Stimulated activated CD8-positive, alpha-beta memory T cell treated with anti-CD3 and anti-CD28 coated beads, Interleukin-15, amount 100 ng/mL, for 4 hours (primary cell): ENCODE measurements at regions not wholly inside any gene's neighbourhood (a gene's known extent, or its start where the extent isn't known, plus 50 kb on each side); places are given as distances from the start of the nearest gene placed in this dataset.

ENCODE experiments used
- DNase-seq, 2 donors: peaks; one replicate each; pipeline ENCODE4 v3.0.0-alpha.2; 2020; ENCODE audit warnings: low read depth in 2 of 2

- DNase-seq, result no peak
Observed at GRCh38 chr14:104514156-104514848, 65.3 kb upstream of the C14orf180 start.

DNA sequence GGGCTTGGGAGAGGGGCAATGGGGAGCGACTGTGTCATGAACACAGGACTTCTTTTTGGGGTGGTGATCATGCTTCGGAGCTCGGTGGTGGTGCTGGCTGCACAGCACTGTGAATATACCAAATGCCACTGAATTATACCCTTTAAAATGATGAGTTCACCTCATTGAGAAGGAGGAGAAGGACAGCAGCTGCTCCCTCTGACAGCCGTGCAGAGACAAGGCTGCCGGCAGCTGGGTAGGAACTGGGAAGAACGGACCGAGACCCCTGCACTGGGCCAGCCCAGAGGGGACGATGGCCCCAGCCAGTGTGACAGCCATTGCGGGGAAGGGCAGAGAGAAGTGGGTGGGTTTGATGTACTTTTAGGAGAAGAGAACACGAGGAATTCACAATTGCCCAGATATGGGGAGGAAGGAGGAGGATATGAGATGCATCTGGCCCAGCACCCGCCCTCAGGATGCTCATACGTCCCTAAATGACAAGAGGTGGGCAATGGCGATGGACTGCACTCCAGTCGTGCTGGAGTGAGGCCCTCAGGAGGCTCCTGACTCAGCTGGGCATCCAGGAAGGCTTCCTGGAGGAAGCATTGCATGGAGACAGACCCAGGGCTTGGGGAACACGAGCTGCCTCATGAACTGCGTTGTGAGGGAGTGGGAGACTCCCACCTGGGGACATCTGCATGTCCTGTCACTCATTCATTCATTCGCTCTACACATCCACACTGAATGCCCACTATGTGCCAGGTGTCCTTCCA lies 64.3 kb upstream of the C14orf180 start:
- no peak for DNase-seq

GRCh38 chr14:104515811-104516780 lies 63.5 kb upstream of the C14orf180 start:
- no peak for DNase-seq

DNA sequence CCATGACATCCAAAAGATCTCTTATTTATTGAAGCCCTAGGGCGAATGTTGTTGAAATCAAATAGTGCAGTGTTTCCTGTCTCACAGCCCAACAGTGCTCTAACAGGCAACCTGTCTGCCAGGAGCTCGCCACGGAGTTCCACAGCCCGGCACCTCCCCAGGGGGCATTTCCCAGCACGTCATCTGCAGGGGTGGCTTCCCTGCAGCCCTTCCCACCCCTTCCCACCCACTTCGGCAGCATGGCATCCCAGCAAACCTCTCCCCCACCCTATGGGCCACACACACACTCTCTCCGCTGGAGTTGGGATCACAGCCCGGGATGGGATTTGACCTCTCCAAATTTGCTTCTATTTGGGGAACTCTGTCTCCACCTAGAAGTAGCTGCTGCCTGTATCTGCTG lies 62.7 kb upstream of the C14orf180 start:
- no peak for DNase-seq

- no peak for DNase-seq
Observed at GRCh38 chr14:104517426-104517825, 62.1 kb upstream of the C14orf180 start.

- DNase-seq, result no peak
Observed at GRCh38 chr14:104517867-104518266, 61.7 kb upstream of the C14orf180 start.

DNA sequence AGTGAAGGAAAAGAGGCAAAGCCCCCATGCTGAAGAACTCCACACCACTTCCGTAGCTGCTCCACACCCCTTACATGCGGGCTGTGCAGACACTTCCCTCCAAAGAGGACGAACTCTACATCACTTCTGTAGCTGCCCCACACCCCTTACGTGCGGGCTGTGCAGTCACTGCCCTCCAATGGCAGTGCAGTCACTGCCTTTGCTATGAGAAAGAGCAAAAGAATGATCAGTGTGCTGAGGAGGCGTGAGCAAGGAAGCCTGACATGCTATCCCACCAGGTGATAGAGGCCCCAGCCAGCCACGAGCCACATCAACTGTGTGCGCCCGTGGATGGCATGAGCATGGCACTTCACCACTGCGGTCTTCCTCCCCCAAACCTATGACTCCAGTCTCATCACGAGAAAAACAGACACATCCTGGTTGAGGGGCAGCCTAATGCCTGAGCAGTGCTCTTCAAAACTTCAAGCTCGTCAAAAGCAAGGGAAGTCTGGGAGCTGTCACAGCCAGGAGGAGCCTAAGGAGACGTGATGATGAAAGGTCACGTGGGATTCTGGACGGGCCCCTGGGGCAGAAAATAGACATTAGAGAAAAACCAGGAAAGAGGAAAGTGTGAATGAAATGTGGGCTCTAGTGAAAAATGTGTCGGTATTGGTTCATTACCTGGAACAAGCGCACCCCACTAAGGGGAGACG lies 60.8 kb upstream of the C14orf180 start:
- no peak for DNase-seq

GRCh38 chr14:104519721-104520120 lies 59.8 kb upstream of the C14orf180 start:
- no peak for DNase-seq

GRCh38 chr14:104520620-104521410 lies 58.7 kb upstream of the C14orf180 start:
- no peak for DNase-seq

GRCh38 chr14:104521816-104522745 lies 57.5 kb upstream of the C14orf180 start:
- no peak for DNase-seq

DNA sequence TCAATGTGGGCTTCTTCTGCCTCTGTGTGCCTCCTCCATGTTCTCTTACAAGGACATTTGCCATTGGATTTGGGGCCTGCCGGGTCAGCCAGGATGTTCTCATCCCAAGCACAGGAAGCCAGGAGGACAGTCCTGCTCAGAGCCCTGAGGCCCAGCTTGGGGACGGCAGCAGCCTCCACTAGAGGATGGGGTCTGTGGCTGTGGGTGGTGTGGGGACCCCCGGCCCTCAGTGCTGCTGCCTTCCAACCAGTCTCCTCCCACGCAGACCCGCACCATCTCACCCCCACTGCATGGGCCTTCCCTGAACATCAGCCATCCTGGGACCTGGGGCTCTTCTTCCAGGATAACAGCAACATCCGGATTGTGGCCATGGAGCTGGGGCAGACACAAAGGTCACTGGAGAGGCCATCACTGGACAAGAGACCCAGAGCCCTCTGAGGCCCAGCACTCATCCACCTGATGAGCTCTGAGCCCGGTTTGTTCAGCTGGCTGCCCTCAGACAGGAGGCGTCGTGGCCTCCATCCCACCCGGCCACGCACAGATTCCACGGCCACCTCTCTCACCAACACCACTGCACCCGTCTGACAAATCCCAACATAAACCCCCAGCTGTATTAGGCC lies 56.5 kb upstream of the C14orf180 start:
- DNase-seq, result no peak

DNA sequence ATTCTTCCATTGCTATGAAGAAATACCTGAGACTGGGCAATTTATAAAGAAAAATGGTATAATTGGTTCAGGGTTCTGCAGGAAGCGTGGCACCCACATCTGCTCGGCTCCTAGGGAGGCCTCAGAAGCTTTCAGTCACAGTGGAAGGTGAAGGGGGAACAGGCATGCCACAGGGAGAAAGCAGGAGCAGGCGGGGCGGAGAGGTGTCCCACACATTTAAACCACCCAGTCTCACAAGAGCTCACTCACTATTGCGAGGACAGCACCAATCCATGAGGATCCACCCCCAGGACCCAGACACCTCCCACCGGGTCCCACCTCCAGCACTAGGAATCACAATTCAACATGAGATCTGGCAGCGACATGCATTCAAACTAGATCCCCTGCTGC lies 56.0 kb upstream of the C14orf180 start:
- no peak for DNase-seq

- DNase-seq, result no peak
Observed at GRCh38 chr14:104524726-104525125, 54.8 kb upstream of the C14orf180 start.

- DNase-seq, result no peak
Observed at GRCh38 chr14:104526723-104527645, 52.6 kb upstream of the C14orf180 start.

GRCh38 chr14:104527857-104528459 lies 51.6 kb upstream of the C14orf180 start:
- no peak for DNase-seq

DNA sequence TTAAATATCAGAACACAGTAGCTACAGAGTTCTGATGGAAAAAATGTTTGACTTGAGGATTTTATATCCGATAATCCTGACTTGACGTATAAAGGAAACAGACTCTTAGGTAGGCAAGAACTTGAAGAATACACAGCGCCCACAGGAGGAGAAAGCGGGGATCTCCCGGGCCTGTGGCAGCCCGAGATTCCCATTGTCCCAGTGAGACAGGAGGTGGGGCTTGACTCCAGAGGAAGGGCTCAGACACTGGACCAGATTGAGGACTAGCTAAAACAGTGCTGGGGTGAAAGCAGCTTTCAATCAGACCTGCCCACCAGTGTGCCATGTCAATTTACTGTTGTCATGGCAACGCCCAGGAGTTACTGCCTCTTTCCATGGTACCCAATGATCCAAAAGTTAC lies 51.1 kb upstream of the C14orf180 start:
- no peak for DNase-seq
